A673 (cell line): ENCODE measurements at regions not wholly inside any gene's neighbourhood (a gene's known extent, or its start where the extent isn't known, plus 50 kb on each side); places are given as distances from the start of the nearest gene placed in this dataset.

ENCODE experiments used
- EZH2 ChIP-seq: fragments of 200-600 bp; sonication (generic); IDR thresholded peaks from 2 replicates; pipeline ENCODE4 v1.6.1; 2017; ENCODE audit warnings: borderline replicate concordance, low read depth, mild to moderate bottlenecking, mixed read lengths, antibody characterized with exemption, low read length; ENCODE audit not compliant: poor library complexity, severe bottlenecking
- TF ChIP-seq, protein P1 (sequence below): fragments of 300-800, 200-600 bp; sonication (generic); conservative IDR thresholded peaks from 2 replicates; pipeline ENCODE4 v1.5.1; 2017; ENCODE audit warnings: low read depth, mild to moderate bottlenecking, antibody characterized with exemption, low read length, moderate library complexity, mixed read lengths

DNA sequence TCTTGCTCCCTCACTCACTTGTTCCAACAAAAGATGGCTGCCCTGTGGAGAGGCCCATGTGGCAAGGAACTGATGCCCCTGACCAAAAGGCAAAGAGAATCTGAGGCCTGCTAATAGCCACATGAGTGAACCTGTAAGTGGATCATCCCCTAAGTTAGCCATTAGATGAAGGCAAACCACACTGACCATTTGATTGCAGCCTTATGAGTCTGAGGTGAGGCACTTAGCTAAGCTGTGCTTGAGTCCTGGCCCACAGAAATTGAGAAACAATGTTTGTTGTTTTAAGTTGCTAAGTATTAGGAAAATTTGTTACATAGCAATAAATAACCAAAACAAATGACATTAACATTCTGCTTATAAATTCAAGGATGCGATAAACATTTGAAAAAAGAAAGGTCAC lies 100.1 kb upstream of the BET1 start:
- TF ChIP-seq, protein P1, sequence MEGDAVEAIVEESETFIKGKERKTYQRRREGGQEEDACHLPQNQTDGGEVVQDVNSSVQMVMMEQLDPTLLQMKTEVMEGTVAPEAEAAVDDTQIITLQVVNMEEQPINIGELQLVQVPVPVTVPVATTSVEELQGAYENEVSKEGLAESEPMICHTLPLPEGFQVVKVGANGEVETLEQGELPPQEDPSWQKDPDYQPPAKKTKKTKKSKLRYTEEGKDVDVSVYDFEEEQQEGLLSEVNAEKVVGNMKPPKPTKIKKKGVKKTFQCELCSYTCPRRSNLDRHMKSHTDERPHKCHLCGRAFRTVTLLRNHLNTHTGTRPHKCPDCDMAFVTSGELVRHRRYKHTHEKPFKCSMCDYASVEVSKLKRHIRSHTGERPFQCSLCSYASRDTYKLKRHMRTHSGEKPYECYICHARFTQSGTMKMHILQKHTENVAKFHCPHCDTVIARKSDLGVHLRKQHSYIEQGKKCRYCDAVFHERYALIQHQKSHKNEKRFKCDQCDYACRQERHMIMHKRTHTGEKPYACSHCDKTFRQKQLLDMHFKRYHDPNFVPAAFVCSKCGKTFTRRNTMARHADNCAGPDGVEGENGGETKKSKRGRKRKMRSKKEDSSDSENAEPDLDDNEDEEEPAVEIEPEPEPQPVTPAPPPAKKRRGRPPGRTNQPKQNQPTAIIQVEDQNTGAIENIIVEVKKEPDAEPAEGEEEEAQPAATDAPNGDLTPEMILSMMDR = no peak
- TF ChIP-seq EZH2 = no peak
